H1 (cell line): ENCODE measurements at regions not wholly inside any gene's neighbourhood (a gene's known extent, or its start where the extent isn't known, plus 50 kb on each side); places are given as distances from the start of the nearest gene placed in this dataset.

Experiments used
- EZH2 ChIP-seq: fragments of 200-600 bp; sonication (generic); IDR thresholded peaks from 2 replicates; pipeline ENCODE4 v1.7.1; 2012; ENCODE audit warnings: low read depth, mild to moderate bottlenecking, moderate library complexity, low read length, inconsistent platforms; ENCODE audit not compliant: severe bottlenecking
- GTF2F1 ChIP-seq: IDR thresholded peaks from 2 replicates; pipeline ENCODE4 v1.6.1; 2012; ENCODE audit warnings: low read depth, low read length, improper control_type of control experiment, borderline replicate concordance
- HDAC2 ChIP-seq, 2 experiments: fragments of 300-600 bp in 1 of 2; sonication (generic) in 1 of 2; IDR thresholded peaks; 2 replicates each; pipeline ENCODE4 v1.6.1; 2011 to 2012; ENCODE audit warnings: low read depth in 2 of 2, low read length in 2 of 2, mild to moderate bottlenecking in 2 of 2, moderate library complexity in 2 of 2, borderline replicate concordance in 1 of 2, inconsistent platforms in 1 of 2
- POLR2A ChIP-seq, 2 experiments: IDR thresholded peaks; 1 replicate in 1 of 2; 2 replicates in 1 of 2; pipeline ENCODE4 v1.6.1; 2011; ENCODE audit warnings: low read depth in 2 of 2, low read length in 2 of 2, mild to moderate bottlenecking in 2 of 2; ENCODE audit errors: control extremely low read depth in 1 of 2
- TAF1 ChIP-seq: IDR thresholded peaks from 2 replicates; pipeline ENCODE4 v1.6.1; 2011; ENCODE audit warnings: mild to moderate bottlenecking, low read depth, low read length
- TF ChIP-seq, protein P1 (sequence below), 3 experiments: IDR thresholded peaks; 1 replicate in 2 of 3; 2 replicates in 1 of 3; pipeline versions ENCODE4 v1.5.1 to v1.6.1; 2011; ENCODE audit warnings: low read length in 3 of 3, mild to moderate bottlenecking in 3 of 3, inconsistent platforms in 2 of 3, low read depth in 1 of 3, moderate library complexity in 1 of 3; ENCODE audit not compliant: insufficient read depth in 1 of 3; ENCODE audit errors: control extremely low read depth in 1 of 3

DNA sequence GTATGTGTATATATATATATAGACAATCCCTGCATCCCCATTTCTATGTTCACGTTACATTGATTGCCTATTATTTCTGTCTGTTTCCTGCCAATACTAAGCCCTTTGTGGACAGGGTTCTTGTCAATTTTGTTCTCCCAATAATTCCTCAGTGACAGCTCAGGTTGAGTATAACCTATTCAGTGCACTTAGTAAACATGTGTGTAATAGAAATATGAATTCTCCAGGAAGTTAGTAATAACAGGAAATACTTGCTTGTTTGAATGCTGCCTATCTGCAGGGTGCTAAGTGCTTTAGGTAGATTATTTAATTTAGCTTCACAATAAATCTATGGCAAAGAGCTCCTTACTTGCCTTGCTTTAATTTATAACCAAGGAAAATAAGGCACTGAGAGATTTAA is 52.8 kb upstream of the PTGFR start:
- TF ChIP-seq EZH2, result no peak
- no peak for TF ChIP-seq TAF1
- TF ChIP-seq POLR2A (IDR thresholded peaks at IDR 0.05; ENCODE audit: control extremely low read depth in 1 of 2, low read depth in 2 of 2, low read length in 2 of 2), result no peak
- no peak for TF ChIP-seq HDAC2 (IDR thresholded peaks at IDR 0.05; ENCODE audit: borderline replicate concordance in 1 of 2, low read depth in 2 of 2, low read length in 2 of 2)
- TF ChIP-seq, protein P1, sequence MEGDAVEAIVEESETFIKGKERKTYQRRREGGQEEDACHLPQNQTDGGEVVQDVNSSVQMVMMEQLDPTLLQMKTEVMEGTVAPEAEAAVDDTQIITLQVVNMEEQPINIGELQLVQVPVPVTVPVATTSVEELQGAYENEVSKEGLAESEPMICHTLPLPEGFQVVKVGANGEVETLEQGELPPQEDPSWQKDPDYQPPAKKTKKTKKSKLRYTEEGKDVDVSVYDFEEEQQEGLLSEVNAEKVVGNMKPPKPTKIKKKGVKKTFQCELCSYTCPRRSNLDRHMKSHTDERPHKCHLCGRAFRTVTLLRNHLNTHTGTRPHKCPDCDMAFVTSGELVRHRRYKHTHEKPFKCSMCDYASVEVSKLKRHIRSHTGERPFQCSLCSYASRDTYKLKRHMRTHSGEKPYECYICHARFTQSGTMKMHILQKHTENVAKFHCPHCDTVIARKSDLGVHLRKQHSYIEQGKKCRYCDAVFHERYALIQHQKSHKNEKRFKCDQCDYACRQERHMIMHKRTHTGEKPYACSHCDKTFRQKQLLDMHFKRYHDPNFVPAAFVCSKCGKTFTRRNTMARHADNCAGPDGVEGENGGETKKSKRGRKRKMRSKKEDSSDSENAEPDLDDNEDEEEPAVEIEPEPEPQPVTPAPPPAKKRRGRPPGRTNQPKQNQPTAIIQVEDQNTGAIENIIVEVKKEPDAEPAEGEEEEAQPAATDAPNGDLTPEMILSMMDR (IDR thresholded peaks at IDR 0.05; ENCODE audit: control extremely low read depth in 1 of 3, insufficient read depth in 1 of 3, low read depth in 1 of 3, low read length in 3 of 3), result no peak
- TF ChIP-seq GTF2F1, result no peak
